OCI-LY7 (cell line): ENCODE measurements at regions not wholly inside any gene's neighbourhood (a gene's known extent, or its start where the extent isn't known, plus 50 kb on each side); places are given as distances from the start of the nearest gene placed in this dataset.

ENCODE experiments used
- EZH2phosphoT487 ChIP-seq: fragments of 200-600 bp; sonication (generic); IDR thresholded peaks from 2 replicates; pipeline ENCODE4 v1.6.1; 2018; ENCODE audit warnings: low read depth, borderline replicate concordance, mild to moderate bottlenecking, mixed run types, antibody characterized with exemption, low read length, moderate library complexity, mixed read lengths
- TF ChIP-seq, protein P1 (sequence below): fragments of 200-600 bp; sonication (generic); conservative IDR thresholded peaks from 2 replicates; pipeline ENCODE4 v1.5.1; 2014; ENCODE audit warnings: mild to moderate bottlenecking, antibody characterized with exemption, low read length, moderate library complexity, mixed read lengths

DNA sequence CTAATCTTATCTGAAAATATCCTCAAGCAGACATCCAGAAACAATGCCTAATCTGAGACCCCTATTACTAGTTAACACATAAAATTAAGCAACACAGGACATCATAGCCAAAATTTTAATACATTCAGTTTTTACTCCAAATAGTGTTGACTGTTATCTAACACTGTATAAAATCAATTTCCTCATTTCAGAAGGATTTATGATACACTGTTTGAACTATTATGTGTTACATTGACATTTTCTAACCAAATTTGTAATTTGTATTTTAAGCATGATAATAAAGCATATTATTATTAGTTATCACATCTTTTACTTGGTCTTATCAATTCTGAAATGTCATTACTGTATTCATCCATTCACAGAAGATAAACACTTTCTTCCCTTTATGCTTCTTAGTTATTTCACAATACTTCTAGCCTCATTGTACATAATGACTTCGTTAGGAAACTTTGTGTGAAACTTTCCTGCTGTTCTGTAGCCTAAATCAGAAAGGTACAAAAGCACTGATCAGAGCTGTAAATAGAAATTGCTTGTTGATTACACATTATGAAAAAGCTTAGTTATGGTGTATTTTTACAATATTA lies 1248.9 kb downstream of the JRKL start:
- TF ChIP-seq, protein P1, sequence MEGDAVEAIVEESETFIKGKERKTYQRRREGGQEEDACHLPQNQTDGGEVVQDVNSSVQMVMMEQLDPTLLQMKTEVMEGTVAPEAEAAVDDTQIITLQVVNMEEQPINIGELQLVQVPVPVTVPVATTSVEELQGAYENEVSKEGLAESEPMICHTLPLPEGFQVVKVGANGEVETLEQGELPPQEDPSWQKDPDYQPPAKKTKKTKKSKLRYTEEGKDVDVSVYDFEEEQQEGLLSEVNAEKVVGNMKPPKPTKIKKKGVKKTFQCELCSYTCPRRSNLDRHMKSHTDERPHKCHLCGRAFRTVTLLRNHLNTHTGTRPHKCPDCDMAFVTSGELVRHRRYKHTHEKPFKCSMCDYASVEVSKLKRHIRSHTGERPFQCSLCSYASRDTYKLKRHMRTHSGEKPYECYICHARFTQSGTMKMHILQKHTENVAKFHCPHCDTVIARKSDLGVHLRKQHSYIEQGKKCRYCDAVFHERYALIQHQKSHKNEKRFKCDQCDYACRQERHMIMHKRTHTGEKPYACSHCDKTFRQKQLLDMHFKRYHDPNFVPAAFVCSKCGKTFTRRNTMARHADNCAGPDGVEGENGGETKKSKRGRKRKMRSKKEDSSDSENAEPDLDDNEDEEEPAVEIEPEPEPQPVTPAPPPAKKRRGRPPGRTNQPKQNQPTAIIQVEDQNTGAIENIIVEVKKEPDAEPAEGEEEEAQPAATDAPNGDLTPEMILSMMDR: no peak
- TF ChIP-seq EZH2phosphoT487: no peak
